NCI-H510A (cell line): ENCODE measurements at regions not wholly inside any gene's neighbourhood (a gene's known extent, or its start where the extent isn't known, plus 50 kb on each side); places are given as distances from the start of the nearest gene placed in this dataset.
"Not testable (repeated sequence)": the region's sequence is repeated elsewhere in the genome, so short reads cannot be mapped to it uniquely, and the experiment has no call there.

ENCODE experiments used
- DNase-seq: peaks from one replicate; lab custom pipeline; 2025; lab: John Stamatoyannopoulos, UW

- DNase-seq = no peak
Observed at GRCh38 chr16:60810250-60810649, 1226.0 kb downstream of the CDH8 start.

GRCh38 chr16:60792437-60792836 lies 1243.8 kb downstream of the CDH8 start:
- no peak for DNase-seq

DNA sequence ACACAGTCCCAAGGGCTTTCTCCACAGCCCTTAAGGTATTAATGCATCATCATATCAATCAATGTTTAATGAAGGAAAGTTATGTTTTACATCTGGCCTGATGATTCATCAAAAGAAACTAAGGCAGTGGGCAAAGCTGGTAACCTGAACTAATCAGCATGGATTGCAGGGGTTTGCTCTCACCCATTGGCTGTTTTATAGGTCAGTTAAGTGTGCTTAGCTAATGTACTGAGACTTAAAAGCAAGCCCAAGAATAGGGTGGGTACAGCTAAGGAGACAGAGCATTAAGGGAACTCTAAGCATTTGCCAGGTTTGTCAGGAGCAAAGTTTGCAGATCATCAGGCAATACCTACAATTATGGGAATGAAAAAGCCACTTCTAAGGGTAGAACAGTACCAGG lies 1247.6 kb downstream of the CDH8 start:
- DNase-seq = no peak

DNA sequence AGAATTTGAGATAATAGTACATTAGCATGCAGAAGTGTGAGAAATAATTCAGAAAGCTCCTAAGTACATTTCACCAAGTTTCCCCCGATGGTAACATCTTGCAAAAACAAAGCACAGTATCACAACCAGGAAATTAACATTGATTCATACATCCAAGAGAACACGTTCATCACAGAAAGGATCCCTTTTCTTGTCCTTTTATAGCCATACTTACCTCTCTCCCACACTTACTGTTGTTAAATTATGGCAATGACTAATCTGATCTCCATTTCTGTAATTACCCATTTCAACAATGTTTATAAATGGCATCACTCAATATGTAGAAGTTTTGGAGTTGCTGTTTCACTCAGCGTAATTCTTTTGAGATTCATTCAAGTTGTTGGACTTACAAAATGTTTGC lies 1260.0 kb downstream of the CDH8 start:
- DNase-seq = no peak

- no peak for DNase-seq
Observed at GRCh38 chr16:60771138-60771537, 1265.1 kb downstream of the CDH8 start.

GRCh38 chr16:60770384-60770783 lies 1265.9 kb downstream of the CDH8 start:
- DNase-seq = not testable (repeated sequence)

DNA sequence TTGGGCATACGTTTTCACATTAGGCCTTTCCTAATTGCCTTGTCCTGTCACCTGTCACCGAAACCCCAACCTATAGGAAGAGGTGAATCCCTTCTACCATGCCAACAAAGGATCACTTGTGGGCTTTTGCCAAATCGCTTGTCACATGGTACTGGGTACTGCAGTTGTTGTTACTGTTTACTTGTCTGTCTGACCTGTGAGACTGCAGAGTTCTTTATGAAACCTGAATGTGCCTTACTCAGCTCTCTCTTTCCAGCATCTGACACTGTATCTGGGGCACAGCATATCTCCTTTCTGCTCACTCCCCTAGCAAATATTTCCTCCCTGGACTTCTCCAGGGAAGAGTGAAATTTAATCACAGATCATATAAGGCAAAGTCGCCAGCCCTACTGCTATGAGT lies 1272.4 kb downstream of the CDH8 start:
- no peak for DNase-seq

DNA sequence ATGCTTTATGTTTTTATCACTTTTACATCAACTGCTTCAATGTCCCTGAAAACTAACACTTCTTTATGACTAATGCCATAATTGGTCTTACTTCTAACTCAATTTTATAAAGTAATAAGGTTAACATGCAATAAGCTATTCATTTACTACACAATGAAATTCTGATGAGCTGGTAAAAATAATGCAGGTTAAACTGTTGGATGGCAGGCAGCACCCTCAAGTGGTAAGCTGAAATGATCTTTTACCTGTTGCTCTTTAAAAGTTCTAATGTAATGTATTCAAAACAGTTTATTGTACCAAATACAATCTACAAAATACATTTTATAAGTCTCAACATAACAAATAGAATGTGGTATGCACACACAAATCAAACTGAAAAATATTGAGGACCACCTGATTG lies 1280.3 kb downstream of the CDH8 start:
- no peak for DNase-seq

- DNase-seq = no peak
Observed at GRCh38 chr16:60748366-60748765, 1287.9 kb downstream of the CDH8 start.

DNA sequence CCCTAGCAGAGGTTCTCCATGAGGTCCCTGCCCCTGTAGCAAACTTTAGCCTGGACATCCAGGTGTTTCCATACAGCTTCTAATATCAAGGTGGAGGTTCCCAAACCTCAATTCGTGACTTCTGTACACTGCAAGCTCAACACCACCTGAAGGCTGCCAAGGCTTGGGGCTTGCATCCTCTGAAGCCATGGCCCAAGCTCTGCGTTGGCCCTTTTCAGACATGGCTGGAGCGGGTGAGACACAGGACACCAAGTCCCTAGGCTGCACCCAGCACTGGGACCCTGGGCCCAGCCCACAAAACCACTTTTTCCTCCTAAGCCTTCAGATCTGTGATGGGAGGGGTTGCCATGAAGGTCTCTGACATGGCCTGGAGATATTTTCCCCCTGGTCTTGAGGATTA lies 1292.0 kb downstream of the CDH8 start:
- DNase-seq = no peak

- DNase-seq = no peak
Observed at GRCh38 chr16:60741810-60742209, 1294.4 kb downstream of the CDH8 start.

DNA sequence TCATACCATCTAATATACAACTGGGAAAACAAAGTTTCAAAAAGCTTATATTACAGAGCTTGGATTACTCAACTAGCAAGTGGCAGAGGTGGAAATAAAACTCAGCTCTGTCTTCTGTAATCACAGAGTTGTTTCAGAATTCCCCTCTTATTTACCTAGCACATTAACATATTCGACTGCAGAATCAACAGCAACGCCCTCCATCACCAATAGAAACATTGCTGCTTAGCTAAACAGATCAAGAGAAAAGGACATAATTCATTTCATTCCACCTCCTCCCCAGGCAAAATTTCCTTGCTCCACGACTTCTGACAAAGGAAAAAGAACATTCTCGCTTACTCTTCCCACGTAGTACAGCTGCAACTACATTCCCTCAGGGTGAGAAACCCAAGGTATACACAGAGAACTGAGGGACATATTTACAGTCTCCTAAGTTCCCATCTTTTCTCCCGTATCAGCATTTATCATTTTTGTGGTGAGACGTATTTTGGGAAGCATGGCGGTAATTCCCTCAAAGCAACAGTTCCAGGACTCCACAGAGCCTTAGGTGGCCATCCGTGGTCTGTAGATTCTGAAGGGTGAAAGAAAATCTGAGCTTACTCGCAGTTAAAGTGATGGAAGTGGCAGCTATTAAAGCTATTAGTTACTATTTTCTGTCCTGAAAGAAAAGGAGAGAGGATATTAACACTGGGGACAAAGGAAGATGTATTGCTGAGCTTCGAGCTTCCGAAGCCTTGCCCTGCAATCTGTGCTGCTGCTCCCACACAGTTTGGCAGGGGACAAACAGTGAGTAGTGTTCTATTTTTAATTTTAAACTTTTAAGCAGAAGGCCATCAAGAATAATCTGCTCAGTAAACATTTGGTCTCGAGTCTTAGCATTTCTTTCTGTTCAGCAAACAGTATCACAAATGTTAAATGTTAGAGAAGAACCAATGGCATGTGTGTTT lies 1296.2 kb downstream of the CDH8 start:
- DNase-seq = no peak

- no peak for DNase-seq
Observed at GRCh38 chr16:60731329-60732050, 1304.7 kb downstream of the CDH8 start.

DNA sequence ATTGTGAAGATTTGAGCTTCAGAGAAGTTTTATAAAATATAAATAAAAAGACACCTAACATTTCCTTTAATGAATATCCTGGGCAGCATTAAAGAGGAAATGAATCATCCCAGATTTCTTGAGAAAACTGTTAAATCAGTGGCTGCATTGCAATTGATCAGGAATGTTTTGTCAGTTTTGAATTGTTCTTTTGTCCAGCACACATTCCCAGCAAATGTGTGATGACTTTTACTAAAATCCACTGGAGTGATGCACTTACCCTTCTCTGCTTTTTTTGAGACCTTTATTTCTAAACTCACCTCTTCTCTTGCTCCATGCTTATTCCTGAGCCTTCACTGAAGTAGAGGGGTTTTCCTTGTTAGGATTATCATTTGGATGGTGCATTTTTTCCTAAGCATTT lies 1307.2 kb downstream of the CDH8 start:
- no peak for DNase-seq

GRCh38 chr16:60727851-60728250 lies 1308.4 kb downstream of the CDH8 start:
- DNase-seq = no peak

- no peak for DNase-seq
Observed at GRCh38 chr16:60720060-60720459, 1316.2 kb downstream of the CDH8 start.

GRCh38 chr16:60717808-60718207 lies 1318.4 kb downstream of the CDH8 start:
- no peak for DNase-seq

GRCh38 chr16:60712144-60712543 lies 1324.1 kb downstream of the CDH8 start:
- DNase-seq = no peak

DNA sequence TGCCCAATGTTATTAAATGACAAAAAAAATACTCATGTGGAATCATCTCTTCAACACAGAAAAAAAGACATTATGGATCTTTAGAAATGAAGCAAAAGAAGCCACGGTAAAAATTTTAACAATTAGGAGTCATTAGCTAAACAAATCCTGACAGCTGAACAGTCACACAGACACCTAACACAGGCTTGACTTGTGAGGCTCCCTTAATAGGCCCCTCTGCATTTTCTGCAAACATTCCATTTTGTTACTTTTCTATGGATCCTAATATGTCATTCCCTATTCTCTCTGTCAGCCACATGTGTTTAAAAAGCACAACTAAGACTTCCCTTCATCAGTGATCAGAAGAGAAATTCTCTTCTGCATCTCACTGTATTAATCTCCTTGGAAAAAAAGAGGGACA lies 1331.5 kb downstream of the CDH8 start:
- no peak for DNase-seq

DNA sequence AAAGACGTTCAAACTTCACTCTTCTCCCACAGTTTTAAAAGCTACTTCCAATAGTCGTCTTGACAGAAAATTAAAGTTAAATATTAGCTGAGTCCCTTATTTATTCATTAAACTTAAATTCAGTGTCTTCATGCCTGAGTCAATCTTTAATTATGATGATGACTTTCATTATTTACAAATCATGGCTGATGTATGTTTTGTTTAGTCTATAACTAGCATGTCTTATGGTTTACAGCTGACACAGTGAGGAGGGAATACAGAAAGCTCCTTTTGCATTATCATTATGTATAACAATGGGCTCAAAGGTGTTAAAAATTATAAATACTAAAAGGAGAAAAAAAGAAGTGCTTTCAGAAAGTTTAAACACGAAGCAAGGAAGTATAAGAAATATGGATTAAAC lies 1333.1 kb downstream of the CDH8 start:
- DNase-seq = no peak

DNA sequence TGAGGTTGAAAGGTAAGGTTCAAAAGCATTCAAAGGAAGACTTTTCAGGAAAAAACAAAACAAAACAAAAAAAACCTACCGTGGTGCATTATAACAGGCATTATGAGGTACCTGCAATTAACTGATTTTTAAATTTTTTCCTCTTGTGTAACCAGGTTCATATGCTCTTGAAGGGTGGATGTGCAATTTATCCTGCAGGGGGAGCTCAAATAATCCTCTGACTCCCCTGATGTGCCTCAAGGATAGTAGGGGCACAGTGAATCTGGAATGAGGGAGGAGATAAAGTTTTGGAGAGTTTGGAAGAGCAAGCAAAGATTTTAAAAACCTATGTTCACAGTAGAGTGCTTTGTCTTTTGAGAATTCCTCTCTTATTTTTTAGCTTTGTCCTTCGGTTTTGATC lies 1349.4 kb downstream of the CDH8 start:
- no peak for DNase-seq

DNA sequence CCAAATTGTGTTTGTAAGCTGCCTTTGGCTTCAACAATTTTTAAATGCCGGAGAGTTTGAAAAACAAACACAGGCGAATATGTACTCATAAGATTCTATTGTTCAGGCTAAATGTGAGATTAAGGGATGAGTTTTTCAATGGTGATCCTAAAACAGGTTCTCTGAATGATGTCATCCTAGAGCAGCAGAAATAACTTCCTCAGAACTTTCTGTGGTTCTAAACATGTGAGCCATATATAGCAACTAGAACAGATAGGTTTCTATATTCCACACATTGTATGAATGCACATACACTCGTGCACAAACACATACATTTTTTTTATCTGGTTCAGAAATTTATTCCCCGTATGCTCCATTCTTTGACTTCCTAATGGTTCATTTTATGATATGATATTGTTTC lies 1352.2 kb downstream of the CDH8 start:
- DNase-seq = no peak

- DNase-seq = no peak
Observed at GRCh38 chr16:60682219-60682618, 1354.0 kb downstream of the CDH8 start.
